ENCODE measurements at regions not wholly inside any gene's neighbourhood (a gene's known extent, or its start where the extent isn't known, plus 50 kb on each side); places are given as distances from the start of the nearest gene placed in this dataset.

- DNase-seq (ENCODE audit: low spot score): no peak
Measured at GRCh38 chr14:53610947-53611346, 345.7 kb downstream of the BMP4 start.

GRCh38 chr14:53609009-53609408 lies 347.6 kb downstream of the BMP4 start:
- DNase-seq (ENCODE audit: low spot score): no peak

GRCh38 chr14:53608369-53608768 lies 348.3 kb downstream of the BMP4 start:
- no peak for DNase-seq (ENCODE audit: low spot score)

DNA sequence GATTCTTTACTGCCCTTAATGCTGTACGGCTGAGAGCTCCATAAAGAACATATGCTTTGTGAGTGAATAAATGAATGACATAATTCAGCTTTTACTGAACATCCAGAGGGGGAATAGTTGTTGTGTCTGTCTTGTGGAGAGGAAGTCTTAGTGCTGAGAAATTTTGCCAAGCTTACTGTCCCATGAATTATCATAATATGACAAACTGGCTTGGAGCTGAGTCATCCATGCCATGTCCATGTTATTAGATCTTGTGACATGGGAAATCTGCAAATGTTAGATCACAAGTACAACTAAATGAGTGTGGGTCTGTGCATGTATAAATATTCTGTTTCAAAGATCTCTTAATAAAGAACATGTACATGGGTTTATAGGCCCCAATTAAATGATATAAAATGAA lies 350.4 kb downstream of the BMP4 start:
- DNase-seq (ENCODE audit: low spot score): no peak

GRCh38 chr14:53605562-53605961 lies 351.1 kb downstream of the BMP4 start:
- DNase-seq (ENCODE audit: low spot score): no peak

DNA sequence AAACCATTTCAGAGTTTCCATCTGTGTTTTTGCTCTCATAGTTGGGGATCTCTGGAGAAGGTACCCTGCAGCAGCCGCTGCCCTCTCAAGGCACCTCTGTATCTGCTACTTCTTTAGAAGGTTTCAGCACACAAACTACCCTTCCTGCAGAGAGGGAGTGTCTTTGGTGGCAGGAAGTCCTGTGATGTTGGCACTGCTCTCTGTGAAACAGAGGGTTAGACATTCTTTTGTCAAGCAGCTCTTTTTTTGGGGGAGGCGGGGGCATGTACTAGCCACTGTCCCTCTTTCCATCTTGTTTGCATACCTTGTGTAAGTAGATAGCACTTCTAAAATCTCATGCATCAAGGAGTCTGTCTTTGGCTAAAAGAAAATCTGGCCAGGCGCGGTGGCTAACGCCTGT lies 352.6 kb downstream of the BMP4 start:
- no peak for DNase-seq (ENCODE audit: low spot score)

GRCh38 chr14:53601409-53601808 lies 355.2 kb downstream of the BMP4 start:
- no peak for DNase-seq (ENCODE audit: low spot score)

- DNase-seq (ENCODE audit: low spot score): no peak
Measured at GRCh38 chr14:53599221-53599945, 357.2 kb downstream of the BMP4 start.

GRCh38 chr14:53596853-53597525 lies 359.6 kb downstream of the BMP4 start:
- no peak for DNase-seq (ENCODE audit: low spot score)

DNA sequence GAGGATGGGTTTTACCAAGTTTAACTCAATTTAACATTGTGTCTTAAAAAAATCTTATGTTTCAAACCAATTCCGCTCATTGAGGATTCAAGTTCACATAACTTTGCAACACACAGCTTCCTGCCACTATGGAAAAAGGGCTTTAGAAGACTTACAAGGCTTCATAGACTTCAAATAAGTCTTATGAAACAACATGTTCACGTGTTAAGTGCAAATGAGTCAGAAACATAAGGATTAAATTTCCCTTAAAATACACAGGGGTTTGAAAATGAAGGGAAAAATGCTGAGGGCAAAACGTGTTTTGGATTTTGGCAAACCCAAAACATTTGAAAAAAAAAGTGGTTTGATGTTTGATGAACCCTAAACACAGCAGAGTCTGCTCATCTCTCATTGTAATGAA lies 364.8 kb downstream of the BMP4 start:
- no peak for DNase-seq (ENCODE audit: low spot score)

DNA sequence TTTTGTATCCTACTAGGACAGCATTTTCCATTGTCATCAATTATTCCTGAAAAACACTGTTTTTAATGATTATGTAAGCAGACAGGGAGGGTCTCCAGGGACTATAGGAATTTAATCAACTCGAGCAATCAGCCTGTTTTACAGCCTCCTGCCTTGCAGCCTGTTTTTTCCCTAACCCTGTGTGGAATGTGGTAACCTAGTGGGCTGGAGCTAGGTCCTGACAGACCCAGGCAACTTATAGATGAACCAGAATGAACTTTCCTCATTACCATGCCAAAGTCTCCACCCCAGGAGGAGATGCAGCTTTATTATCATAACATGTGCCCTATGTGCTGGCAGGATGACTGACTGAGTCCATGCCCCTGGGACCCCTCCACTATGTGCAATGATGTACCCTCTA lies 375.1 kb downstream of the BMP4 start:
- DNase-seq (ENCODE audit: low spot score): no peak

DNA sequence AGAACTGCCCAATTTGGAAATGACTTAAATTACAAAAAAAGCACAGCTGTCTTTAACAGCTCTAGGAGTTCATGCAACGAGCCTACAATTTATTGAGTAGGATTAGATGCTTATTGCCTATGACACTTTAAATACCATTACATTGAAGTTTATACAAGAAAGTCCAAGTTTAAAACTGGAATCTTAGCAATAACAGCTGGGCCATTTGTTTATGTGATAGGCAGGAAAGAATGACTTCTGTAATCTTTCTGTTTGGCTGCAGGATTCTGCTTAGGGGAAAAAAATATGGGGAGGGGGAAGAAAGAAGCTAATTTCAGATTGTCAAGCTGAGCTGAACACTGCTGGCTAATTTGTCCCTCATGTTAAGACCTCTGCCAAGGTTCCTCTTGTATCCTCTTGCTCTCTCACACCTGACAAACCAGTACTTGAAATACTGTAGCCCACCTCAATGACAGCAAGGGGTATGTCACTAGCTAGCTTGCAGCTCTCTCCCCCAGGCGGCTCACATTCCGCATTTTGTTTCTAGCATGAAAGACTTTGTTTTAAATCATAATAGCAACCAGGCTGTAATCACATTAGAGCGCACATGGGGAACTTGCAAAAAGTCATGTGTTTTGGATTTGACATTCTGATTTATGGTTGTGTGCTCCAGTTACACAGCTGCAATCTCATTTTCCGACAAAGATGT lies 384.8 kb downstream of the BMP4 start:
- no peak for DNase-seq (ENCODE audit: low spot score)

DNA sequence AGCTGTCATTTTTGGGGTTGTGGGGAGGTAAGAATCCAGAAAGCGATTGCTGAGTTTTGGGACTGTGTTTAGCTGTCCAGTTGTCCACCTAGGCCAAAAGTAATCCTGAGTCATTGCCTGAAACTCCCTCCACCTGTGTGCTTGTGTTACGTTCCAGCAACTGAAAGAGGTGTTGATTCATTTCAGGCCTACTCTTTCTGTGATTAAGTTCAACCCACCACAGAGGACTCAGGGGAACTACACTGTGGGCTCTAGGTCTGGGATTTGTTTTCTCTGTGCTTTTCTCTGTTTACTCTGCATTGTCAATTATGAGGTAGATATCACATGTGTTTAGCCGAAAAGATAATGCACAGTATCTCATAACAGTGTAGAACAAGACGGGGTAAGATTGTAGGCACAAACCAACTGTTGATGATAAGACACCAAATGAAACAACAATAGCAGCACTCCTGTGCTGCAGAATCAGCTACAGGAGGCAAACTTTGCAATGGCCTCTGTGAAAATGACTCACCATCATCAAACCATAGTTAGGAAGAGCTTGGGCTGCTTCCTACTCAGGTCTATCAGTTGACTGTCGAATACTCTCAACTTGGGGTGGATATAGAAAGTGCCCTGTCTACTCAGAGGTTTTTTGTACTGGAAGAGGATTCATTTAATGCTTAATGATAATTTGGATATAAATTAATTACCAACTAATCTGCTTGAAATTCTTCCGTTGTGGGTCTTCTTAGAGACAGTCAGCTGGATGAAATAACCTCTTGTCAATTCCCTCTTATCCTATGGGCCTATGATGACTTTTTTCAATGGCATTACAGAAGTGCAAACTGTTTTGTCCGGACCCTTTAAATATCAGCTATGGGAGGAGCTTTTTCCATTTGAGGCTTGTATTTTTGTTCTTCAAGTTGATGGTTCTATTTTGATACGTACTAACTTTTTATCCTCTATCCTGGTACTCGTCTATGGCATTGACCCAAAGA lies 385.9 kb downstream of the BMP4 start:
- no peak for DNase-seq (ENCODE audit: low spot score)

DNA sequence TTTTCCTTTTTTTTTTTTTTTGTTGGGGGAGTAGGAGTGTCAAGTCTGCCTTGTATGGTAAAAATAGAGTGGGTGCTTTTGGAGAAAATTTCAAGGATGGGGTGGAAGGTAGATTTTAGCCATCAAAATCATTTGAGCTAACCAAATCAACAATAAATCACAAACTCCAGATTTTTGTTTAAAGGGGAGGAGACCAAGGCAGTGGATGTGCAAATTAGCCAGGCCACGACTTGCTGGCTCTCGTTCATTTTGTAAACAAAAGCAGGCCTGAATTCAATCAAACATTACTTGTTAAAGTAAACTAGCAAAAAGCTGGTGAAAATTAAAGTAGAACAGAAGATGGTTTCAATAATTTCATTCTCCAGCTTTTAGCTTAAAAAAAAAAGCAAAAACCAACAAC lies 387.2 kb downstream of the BMP4 start:
- no peak for DNase-seq (ENCODE audit: low spot score)

DNA sequence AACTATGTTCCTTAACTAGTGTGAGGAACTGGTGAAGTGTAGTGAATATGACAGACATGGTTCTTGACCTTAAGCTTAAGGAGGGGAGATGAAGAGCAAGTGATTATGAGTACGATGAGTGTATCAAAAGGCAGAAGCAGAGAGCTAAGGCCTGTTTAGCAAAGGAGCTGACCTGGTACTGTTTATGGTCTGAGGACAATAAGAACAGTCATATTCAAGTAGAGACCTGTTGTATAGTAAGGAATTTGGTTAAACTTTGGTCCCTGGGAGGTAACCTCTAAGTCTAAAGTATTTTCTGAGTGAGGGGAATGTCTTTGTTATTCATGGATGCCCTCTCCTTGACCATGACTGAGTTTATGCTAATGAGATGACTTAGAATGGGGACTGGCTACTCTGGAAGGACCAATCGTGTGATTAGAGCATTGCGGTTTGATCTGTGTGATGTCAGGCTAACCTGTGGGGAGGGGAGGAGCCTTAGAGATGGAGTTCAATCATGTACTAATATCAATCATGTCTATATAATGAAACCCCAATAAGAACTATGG lies 389.3 kb downstream of the BMP4 start:
- no peak for DNase-seq (ENCODE audit: low spot score)

DNA sequence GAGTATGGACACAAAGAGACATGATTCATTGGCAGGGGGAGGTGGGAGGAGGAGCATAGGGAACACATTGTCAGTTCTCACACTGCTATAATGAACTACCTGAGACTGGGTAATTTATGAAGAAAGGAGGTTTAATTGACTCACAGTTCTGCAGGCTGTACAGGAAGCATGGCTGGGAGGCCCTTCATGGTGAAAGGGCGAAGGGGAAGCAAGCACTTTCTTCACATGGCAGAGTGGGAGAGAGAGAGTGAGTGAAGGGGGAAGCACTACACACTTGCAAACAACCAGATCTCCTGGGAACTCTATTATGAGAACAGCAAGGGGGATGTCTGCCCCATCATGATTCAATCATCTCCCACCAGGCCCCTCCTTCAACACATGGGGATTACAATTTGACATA lies 391.8 kb downstream of the BMP4 start:
- no peak for DNase-seq (ENCODE audit: low spot score)

DNA sequence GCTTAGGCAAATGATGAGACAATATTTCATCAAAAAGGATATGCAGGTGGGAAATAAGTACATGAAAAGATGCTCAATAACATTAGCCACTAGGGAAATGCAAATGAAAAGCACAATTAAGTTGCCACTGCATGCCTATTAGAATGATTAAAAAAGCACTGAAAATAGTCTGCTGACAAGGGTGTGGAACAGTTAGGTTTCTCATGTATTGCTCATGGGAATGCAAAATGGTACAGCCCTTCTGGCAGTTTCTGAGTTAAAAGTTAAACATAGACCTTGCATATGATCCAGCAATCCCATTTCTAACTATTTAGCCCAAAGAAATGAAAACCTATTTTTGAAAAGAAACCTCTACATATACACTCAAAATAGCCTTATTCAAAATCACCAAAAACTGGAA lies 393.0 kb downstream of the BMP4 start:
- no peak for DNase-seq (ENCODE audit: low spot score)

DNA sequence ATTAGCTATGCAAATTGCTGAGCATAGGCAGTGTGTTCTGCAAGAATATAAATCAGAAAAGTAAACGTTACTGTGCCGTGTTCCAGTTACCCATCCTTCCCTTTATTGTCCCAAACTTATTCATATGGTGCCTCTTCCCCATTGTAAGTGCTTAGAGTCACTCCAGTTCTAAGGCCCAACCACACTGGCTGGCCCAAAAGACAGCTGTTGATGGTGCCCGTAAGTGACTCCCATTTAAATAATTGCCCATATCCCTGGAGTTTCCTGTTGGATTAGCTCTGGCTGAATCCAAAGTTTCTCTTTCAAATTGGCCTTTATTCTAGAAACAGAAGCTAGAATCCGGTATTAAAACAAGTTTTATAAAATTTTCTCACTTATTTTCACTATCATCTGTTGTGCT lies 400.1 kb upstream of the DDHD1 start:
- no peak for DNase-seq (ENCODE audit: low spot score)

GRCh38 chr14:53551862-53552261 lies 398.7 kb upstream of the DDHD1 start:
- DNase-seq (ENCODE audit: low spot score): no peak

DNA sequence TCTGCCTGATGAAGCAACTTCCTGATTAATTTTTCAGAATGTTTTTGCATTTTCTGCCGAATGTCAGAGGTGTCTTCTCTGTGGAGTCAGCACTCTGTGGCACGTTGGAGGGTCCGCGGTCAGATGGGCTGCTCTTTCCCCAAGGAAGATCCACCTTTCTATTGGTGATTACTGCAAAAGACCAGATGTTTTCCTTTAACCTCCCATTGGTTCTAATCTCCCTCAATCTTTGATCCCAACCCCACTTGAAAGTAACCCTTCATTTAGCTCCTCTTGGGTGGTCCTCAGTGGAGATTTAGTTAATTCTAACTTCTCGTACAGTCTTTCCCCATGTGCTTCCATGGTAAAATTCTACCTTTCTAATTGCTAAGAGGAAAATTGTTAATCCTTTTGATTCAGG lies 397.7 kb upstream of the DDHD1 start:
- no peak for DNase-seq (ENCODE audit: low spot score)

GRCh38 chr14:53549956-53550355 lies 396.8 kb upstream of the DDHD1 start:
- no peak for DNase-seq (ENCODE audit: low spot score)

DNA sequence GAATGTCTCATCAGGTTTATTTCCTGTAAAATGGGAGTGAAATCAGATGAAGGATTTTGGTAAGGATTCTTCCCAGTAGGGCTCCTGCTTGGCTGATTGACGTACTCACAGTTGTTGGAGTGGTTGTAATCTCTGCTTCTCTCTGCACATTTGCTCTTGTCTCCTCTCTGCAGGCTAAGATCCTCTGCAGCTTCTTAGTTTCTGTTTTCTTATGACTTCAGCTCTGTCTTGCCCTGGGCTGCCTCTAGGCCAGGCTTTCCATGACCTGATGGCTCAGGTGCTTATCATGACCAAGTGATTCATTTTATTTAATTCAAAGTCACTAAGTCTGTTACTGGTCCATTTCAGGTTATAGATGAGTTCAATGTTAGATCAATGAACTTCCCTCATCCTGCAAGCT lies 394.5 kb upstream of the DDHD1 start:
- no peak for DNase-seq (ENCODE audit: low spot score)
